Memory B cell (primary cell): ENCODE measurements at regions not wholly inside any gene's neighbourhood (a gene's known extent, or its start where the extent isn't known, plus 50 kb on each side); places are given as distances from the start of the nearest gene placed in this dataset.

Experiments
- ATAC-seq: fragments of 150-1000 bp; cut with Tn5 transposase; 2 replicates; pipeline ENCODE4 v1.10.0; 2021; ENCODE audit warnings: low read depth, mild to moderate bottlenecking, moderate library complexity
- DNase-seq, 2 donors: peaks; one replicate each; pipeline ENCODE4 v3.0.0; 2022; ENCODE audit warnings: low spot score in 2 of 2
- H3K27ac Mint-ChIP-seq: one replicate; pipeline ENCODE4 v1.8.0; 2022; ENCODE audit warnings: mild to moderate bottlenecking, moderate library complexity, mixed read lengths
- H3K27me3 Mint-ChIP-seq: one replicate; pipeline ENCODE4 v1.8.0; 2022; ENCODE audit warnings: mixed read lengths
- H3K36me3 Mint-ChIP-seq: one replicate; pipeline ENCODE4 v1.8.0; 2022; ENCODE audit warnings: mild to moderate bottlenecking, mixed read lengths
- H3K4me1 Mint-ChIP-seq: one replicate; pipeline ENCODE4 v1.8.0; 2022; ENCODE audit warnings: mixed read lengths
- H3K4me3 Mint-ChIP-seq: one replicate; pipeline ENCODE4 v1.8.0; 2022; ENCODE audit warnings: mild to moderate bottlenecking, moderate library complexity, mixed read lengths
- H3K9me3 Mint-ChIP-seq: one replicate; pipeline ENCODE4 v1.8.0; 2022; ENCODE audit warnings: mixed read lengths

- Mint-ChIP-seq H3K4me3 (no peak overlapping the region), H3K36me3 (peaks cover 2% of the 10 kb centered on the region), H3K27me3 (peaks cover 12% of the 10 kb centered on the region), H3K9me3 (no peaks in the 10 kb centered on the region), H3K4me1 (no peaks in the 10 kb centered on the region), H3K27ac (no peak overlapping the region)
- ATAC-seq (no peak), DNase-seq (no peak)
These were observed 238.8 kb upstream of the HDAC4 start for GRCh38 chr2:239639421-239640185.

GRCh38 chr2:239638376-239638775 is 237.6 kb upstream of the HDAC4 start:
- Mint-ChIP-seq H3K4me3 (no peak overlapping the region), H3K27ac (no peak overlapping the region), H3K9me3 (no peaks in the 10 kb centered on the region), H3K4me1 (no peaks in the 10 kb centered on the region), H3K27me3 (peaks cover 13% of the 10 kb centered on the region), H3K36me3 (peaks cover 2% of the 10 kb centered on the region)
- no peak for DNase-seq
- no peak for ATAC-seq

- Mint-ChIP-seq H3K4me1 (no peaks in the 10 kb centered on the region), H3K27me3 (peaks cover 13% of the 10 kb centered on the region), H3K36me3 (peaks cover 2% of the 10 kb centered on the region), H3K4me3 (no peak overlapping the region), H3K27ac (no peak overlapping the region), H3K9me3 (no peaks in the 10 kb centered on the region)
- ATAC-seq, result no peak
- no peak for DNase-seq
These were observed 236.0 kb upstream of the HDAC4 start for GRCh38 chr2:239636808-239637207.

GRCh38 chr2:239634769-239635168 is 233.9 kb upstream of the HDAC4 start:
- ATAC-seq, result no peak
- Mint-ChIP-seq H3K4me1 (no peaks in the 10 kb centered on the region), H3K27me3 (peaks cover 11% of the 10 kb centered on the region), H3K9me3 (no peaks in the 10 kb centered on the region), H3K27ac (no peak overlapping the region), H3K4me3 (no peak overlapping the region), H3K36me3 (peaks cover 2% of the 10 kb centered on the region)
- DNase-seq, result no peak

- no peak for DNase-seq
- no peak for ATAC-seq
- H3K9me3 Mint-ChIP-seq, result no peaks in the 10 kb centered on the region
- peaks cover 7% of the 10 kb centered on the region for H3K27me3 Mint-ChIP-seq
- no peak overlapping the region for H3K27ac Mint-ChIP-seq
- H3K36me3 Mint-ChIP-seq, result no peaks in the 10 kb centered on the region
- no peaks in the 10 kb centered on the region for H3K4me1 Mint-ChIP-seq
- no peak overlapping the region for H3K4me3 Mint-ChIP-seq
These were observed 229.9 kb upstream of the HDAC4 start for GRCh38 chr2:239630618-239631286.

- Mint-ChIP-seq H3K4me1 (no peaks in the 10 kb centered on the region), H3K4me3 (no peak overlapping the region), H3K27ac (no peak overlapping the region), H3K27me3 (peaks cover 6% of the 10 kb centered on the region), H3K36me3 (no peaks in the 10 kb centered on the region), H3K9me3 (no peaks in the 10 kb centered on the region)
- DNase-seq (no peak), ATAC-seq (no peak)
These were observed 229.3 kb upstream of the HDAC4 start for GRCh38 chr2:239629926-239630617.

- no peak overlapping the region for H3K27ac Mint-ChIP-seq
- DNase-seq, result no peak
- no peaks in the 10 kb centered on the region for H3K36me3 Mint-ChIP-seq
- H3K27me3 Mint-ChIP-seq, result peaks cover 14% of the 10 kb centered on the region
- no peaks in the 10 kb centered on the region for H3K9me3 Mint-ChIP-seq
- ATAC-seq, result no peak
- no peaks in the 10 kb centered on the region for H3K4me1 Mint-ChIP-seq
- no peak overlapping the region for H3K4me3 Mint-ChIP-seq
These were observed 226.3 kb upstream of the HDAC4 start for GRCh38 chr2:239626961-239627592.

GRCh38 chr2:239625971-239626734 is 225.3 kb upstream of the HDAC4 start:
- ATAC-seq, result no peak
- Mint-ChIP-seq H3K4me1 (no peaks in the 10 kb centered on the region), H3K36me3 (no peaks in the 10 kb centered on the region), H3K27me3 (peaks cover 16% of the 10 kb centered on the region), H3K9me3 (no peaks in the 10 kb centered on the region), H3K27ac (no peak overlapping the region), H3K4me3 (no peak overlapping the region)
- no peak for DNase-seq

- no peaks in the 10 kb centered on the region for H3K36me3 Mint-ChIP-seq
- H3K4me1 Mint-ChIP-seq, result no peaks in the 10 kb centered on the region
- H3K4me3 Mint-ChIP-seq, result no peak overlapping the region
- H3K27ac Mint-ChIP-seq, result no peak overlapping the region
- peaks cover 1% of the 10 kb centered on the region for H3K9me3 Mint-ChIP-seq
- H3K27me3 Mint-ChIP-seq, result peaks cover 18% of the 10 kb centered on the region
- DNase-seq, result no peak
- no peak for ATAC-seq
These were observed 224.5 kb upstream of the HDAC4 start for GRCh38 chr2:239625156-239625845.

GRCh38 chr2:239621611-239622010 is 220.8 kb upstream of the HDAC4 start:
- H3K4me1 Mint-ChIP-seq, result no peaks in the 10 kb centered on the region
- H3K27me3 Mint-ChIP-seq, result peaks cover 14% of the 10 kb centered on the region
- H3K36me3 Mint-ChIP-seq, result no peaks in the 10 kb centered on the region
- no peak overlapping the region for H3K4me3 Mint-ChIP-seq
- DNase-seq (no peak), ATAC-seq (no peak)
- no peak overlapping the region for H3K27ac Mint-ChIP-seq
- H3K9me3 Mint-ChIP-seq, result peaks cover 12% of the 10 kb centered on the region

- Mint-ChIP-seq H3K4me3 (no peak overlapping the region), H3K9me3 (peaks cover 14% of the 10 kb centered on the region), H3K4me1 (no peaks in the 10 kb centered on the region), H3K36me3 (no peaks in the 10 kb centered on the region), H3K27ac (no peak overlapping the region), H3K27me3 (peaks cover 8% of the 10 kb centered on the region)
- no peak for ATAC-seq
- no peak for DNase-seq
These were observed 218.5 kb upstream of the HDAC4 start for GRCh38 chr2:239619369-239619768.

- Mint-ChIP-seq H3K9me3 (peaks cover 14% of the 10 kb centered on the region), H3K4me1 (no peaks in the 10 kb centered on the region), H3K27ac (no peak overlapping the region), H3K36me3 (no peaks in the 10 kb centered on the region), H3K27me3 (peaks cover 1% of the 10 kb centered on the region), H3K4me3 (no peak overlapping the region)
- no peak for DNase-seq
- no peak for ATAC-seq
These were observed 215.9 kb upstream of the HDAC4 start for GRCh38 chr2:239616729-239617128.

GRCh38 chr2:239612133-239612532 is 211.3 kb upstream of the HDAC4 start:
- Mint-ChIP-seq H3K27me3 (peaks cover 7% of the 10 kb centered on the region), H3K36me3 (no peaks in the 10 kb centered on the region), H3K4me1 (no peaks in the 10 kb centered on the region), H3K27ac (no peak overlapping the region), H3K9me3 (peaks cover 3% of the 10 kb centered on the region), H3K4me3 (no peak overlapping the region)
- ATAC-seq, result no peak
- DNase-seq, result no peak
